Stimulated activated CD8-positive, alpha-beta memory T cell treated with anti-CD3 and anti-CD28 coated beads, Interleukin-2, amount 100 ng/mL, for 48 hours (primary cell): ENCODE measurements at regions not wholly inside any gene's neighbourhood (a gene's known extent, or its start where the extent isn't known, plus 50 kb on each side); places are given as distances from the start of the nearest gene placed in this dataset.

ENCODE experiments used
- DNase-seq, 2 donors: peaks; one replicate each; pipeline ENCODE4 v3.0.0-alpha.2; 2020; ENCODE audit warnings: low read depth in 2 of 2

DNA sequence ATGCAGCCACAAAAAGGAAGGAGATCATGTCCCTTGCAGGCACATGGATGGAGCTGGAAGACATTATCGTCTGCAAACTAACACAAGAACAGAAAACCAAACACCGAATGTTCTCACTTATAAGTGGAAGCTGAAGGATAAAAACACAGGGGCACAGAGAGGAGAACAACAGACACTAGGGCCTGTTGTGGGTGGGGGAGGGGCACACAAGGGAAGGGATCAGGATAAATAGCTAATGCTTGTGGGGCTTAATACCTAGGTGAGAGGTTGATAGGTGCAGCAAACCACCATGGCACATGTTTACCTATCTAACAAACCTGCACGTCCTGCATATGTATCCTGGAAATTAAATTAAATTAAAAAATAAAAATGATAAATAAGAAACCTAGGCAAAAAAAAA lies 969.9 kb downstream of the TTLL7 start:
- DNase-seq = no peak

DNA sequence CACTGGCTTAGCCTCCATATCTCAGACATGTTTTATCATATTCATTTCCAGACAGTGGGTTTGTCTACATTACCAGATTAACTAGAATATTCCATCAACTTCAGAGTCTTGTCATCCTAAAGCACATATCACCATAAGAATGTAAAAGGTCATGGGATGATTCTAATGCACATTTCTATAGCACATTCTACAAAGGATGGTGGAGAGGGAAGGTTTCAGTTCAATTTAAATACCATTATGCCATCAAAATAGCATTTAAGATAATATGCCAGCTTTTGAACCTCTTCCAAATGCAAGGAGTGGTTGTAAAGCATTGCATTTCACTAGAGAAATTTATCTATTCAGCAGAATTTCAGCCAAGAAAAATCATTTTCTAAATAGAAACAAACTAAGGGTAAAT lies 970.5 kb downstream of the TTLL7 start:
- no peak for DNase-seq

- DNase-seq = no peak
Measured at GRCh38 chr1:83027511-83027910, 971.4 kb downstream of the TTLL7 start.

DNA sequence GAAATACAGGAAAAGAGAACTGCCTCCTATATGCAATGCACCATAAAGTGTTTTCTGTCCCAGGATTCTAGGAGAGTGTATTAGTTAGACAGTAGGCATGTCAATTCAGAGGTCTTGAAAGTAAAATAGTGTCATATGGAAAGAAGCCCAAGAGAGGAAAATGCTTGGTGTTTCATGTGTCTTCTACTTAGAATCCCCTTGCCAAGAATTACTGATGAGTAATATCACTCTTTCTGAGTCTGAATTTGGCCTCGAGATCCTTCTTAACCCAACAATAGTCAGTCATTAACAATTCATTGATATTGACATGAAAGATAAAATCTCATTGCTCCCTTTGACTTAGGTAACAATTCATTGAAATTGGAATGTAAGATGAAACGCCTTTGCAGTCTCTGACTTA lies 972.2 kb downstream of the TTLL7 start:
- DNase-seq = no peak

- no peak for DNase-seq
Measured at GRCh38 chr1:83024251-83024767, 974.6 kb downstream of the TTLL7 start.

GRCh38 chr1:83023212-83023611 lies 975.7 kb downstream of the TTLL7 start:
- DNase-seq = no peak

- DNase-seq = no peak
Measured at GRCh38 chr1:83022206-83022605, 976.7 kb downstream of the TTLL7 start.

- DNase-seq = no peak
Measured at GRCh38 chr1:83017701-83018100, 981.2 kb downstream of the TTLL7 start.

DNA sequence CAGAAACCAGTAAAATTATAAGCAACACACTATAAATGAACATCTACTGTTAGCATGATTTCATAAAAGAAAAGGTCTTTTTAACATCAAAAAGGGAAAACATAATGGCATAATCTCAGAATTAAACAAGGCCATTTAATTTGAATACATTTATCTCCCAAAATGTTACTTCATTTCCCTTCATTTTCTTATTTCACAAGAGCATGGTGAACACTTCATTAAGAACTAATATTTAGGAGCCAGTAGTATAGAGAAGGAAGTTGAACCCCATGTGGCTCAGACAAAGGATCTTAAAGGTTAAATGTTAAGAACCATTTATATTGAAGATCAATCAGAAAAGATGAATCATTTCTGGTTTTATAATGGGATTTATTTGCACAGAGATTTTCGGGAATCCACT lies 981.7 kb downstream of the TTLL7 start:
- no peak for DNase-seq

DNA sequence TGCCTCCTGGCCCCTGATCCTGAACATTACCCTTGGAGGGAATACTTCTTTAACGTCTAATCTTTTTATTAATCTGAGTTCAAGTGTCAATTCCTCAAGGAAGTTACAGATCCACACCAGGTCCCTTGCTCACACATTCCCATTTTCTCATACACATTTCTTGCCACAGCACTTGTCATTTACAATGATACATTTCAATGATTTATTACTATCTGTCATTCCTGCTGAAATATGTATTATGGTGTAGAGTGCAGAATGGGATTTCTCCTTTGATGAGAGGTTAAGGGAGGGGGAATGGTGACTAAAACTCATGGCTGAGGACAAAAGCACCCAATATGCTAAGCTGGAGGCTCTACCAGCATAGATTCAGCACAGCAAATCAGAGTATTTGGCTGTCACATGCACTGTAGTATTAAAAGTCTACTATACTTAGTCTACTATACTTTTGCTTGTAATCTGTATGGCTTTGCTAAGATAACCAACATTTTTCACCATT lies 982.5 kb downstream of the TTLL7 start:
- no peak for DNase-seq

GRCh38 chr1:83015163-83015562 lies 983.8 kb downstream of the TTLL7 start:
- DNase-seq = no peak

DNA sequence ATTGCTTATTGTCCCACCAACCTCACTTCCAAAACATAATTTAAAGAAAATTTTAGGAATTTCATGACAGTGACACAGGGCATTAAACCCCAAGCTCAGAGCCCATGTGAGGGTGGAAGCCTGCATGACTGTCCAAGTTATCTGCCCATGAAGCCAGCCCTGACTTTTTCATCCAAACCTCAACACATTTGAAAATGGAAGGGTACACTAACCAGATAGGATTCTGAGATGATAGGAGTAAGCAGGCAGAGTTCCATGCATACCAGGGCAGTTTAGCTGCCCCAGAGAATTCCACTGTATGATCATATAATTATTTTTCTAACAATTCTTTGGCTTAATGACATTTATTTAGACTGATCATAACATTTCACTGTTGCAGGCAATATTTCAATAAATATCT lies 986.0 kb downstream of the TTLL7 start:
- DNase-seq = no peak

DNA sequence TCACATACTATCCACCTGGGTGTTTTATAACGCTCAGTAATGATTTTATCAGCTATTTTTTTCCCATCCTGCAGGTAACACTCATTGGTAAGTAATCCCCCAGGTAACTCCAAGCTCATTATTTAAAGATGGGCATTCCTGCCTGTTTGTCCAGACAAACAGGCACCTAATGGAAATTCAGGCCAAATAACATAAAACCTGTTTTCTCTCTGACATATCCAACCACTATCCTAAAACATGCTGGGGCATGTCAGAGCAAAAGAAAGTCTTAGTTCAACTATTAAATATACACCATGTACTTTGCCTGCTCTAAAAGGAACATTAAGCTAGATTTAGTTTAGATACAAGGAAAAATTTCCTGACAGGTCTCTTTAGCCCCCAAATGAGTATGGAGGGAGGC lies 987.7 kb downstream of the TTLL7 start:
- DNase-seq = no peak

DNA sequence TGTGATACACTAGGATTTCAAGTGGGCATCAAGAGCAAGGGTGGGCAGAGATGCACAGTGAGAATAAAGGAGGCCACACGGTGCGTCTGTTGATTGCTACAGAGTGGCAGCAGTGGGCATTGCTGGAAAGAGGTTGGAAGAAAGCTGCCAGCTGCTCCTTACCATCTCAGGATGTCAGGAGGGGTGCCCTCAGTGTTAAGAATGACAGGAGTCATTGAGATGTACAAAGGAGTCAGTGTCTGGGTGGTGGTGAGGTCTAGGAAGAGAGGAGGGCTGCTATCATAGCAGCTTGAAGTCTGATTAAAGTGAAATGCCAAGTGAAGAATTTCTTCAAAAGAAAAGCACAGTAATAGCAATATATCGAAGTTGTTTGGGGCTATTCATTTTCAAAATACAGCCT lies 992.7 kb downstream of the TTLL7 start:
- no peak for DNase-seq

DNA sequence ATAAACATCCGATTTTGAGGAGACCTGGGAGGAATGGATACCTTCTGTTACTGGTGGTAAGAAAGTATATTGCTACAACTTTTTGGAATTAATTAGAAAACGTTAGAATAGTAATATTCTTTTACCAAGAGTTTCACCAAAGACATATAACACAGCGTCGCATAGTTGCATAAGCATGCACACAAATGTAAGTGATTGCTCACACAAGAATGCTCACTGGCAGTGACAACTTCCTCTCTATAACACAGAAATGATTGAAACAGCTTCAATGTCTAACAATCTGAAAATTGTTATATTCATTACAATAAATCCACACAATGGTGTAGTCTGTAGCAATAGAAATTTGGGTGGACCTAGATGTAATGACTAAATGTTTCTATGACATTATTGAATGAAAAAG lies 998.6 kb downstream of the TTLL7 start:
- no peak for DNase-seq

DNA sequence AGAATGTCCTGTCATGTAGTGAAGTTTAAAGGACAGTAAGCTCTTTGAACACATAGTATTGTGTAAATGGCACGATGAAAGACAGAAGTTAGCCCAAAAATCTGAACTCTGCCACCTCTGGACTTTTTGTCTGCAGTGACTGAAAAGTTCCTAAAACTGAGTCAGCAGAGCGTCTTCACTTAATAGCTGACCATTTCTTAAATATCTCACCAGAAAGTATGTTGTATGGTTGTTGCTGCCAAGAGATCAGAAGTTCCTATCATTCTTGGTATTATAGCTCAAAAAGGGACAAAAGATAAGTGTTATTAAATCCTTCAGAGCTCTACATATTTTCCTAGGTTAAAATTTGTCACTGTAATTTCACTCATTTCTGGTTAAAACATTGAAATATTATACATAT lies 1003.0 kb downstream of the TTLL7 start:
- DNase-seq = no peak

GRCh38 chr1:82994616-82995263 lies 1004.2 kb downstream of the TTLL7 start:
- no peak for DNase-seq

GRCh38 chr1:82991569-82991968 lies 1007.4 kb downstream of the TTLL7 start:
- no peak for DNase-seq

- no peak for DNase-seq
Measured at GRCh38 chr1:82979593-82980236, 1019.2 kb downstream of the TTLL7 start.

DNA sequence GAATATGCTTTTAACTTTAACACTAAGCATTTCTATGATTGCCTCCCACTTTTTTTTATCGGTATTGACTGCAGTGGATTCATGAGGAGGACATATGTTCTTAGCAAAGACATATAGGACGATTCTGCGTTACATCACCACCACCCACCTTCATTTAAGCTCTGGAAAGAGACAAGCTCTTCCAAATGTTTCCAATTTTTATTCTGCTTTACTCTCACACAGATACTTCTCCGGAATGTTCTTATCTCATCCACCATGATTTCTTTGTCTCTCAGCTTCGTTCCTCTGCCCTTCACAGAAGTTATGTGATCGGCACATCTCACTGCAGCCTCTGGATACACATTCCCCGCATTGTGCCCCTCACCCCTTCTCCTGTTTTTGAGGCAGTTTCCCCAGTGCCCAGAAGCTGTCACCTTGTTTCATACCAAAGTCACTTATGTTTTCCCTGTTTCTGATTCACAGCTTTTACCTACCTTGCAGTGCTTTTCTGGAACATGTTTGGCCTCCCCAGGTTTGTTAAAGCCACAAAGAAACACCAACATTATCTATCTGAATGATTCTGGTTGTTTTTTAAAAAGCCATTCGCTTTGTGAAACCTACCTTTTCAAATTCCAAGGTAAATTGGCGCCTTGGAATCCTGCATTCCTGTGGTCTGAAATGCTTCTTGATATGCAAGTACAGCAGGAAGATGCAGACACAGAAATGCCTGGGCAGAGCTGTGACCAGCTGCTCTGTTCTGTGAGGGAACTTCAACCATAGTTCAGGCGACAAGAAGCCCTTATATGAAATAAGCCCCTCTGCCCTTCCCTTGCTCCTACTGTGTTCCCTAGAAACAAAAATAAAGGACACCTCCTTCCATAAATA lies 1020.2 kb downstream of the TTLL7 start:
- no peak for DNase-seq

GRCh38 chr1:82972841-82973553 lies 1025.9 kb downstream of the TTLL7 start:
- DNase-seq = no peak

GRCh38 chr1:82969340-82969739 lies 1029.6 kb downstream of the TTLL7 start:
- no peak for DNase-seq
